ENCODE measurements at regions not wholly inside any gene's neighbourhood (a gene's known extent, or its start where the extent isn't known, plus 50 kb on each side); places are given as distances from the start of the nearest gene placed in this dataset.
"Not testable (repeated sequence)": the region's sequence is repeated elsewhere in the genome, so short reads cannot be mapped to it uniquely, and the experiment has no call there.

GRCh38 chr2:192542148-192543066, 347.7 kb upstream of the TMEFF2 start:
- H3K9me3 ChIP-seq (ENCODE audit: control insufficient read depth in 2 of 2, insufficient read depth in 1 of 2, low read length in 1 of 2); H3K27me3 ChIP-seq (ENCODE audit: control insufficient read depth in 2 of 2, insufficient read depth in 1 of 2, low read length in 1 of 2); H3K27ac ChIP-seq (ENCODE audit: low read depth in 1 of 2, low read length in 1 of 2); H3K4me3 ChIP-seq (ENCODE audit: low read length in 2 of 2); H3K36me3 ChIP-seq (ENCODE audit: control insufficient read depth in 2 of 2, insufficient read depth in 2 of 2, low read length in 1 of 2); H3K4me1 ChIP-seq (ENCODE audit: control insufficient read depth in 2 of 2, insufficient read depth in 2 of 2, low read length in 2 of 2); DNase-seq (ENCODE audit: low read depth in 6 of 9, low spot score in 9 of 9): not testable (repeated sequence)
- 89% methylated on average over 14 of the region's 14 CpGs for WGBS

GRCh38 chr2:192539306-192539705, 344.6 kb upstream of the TMEFF2 start:
- Histone ChIP-seq H3K27me3 (ENCODE audit: control insufficient read depth in 2 of 2, insufficient read depth in 1 of 2, low read length in 1 of 2) (no peaks in the 10 kb centered on the region), H3K4me1 (ENCODE audit: control insufficient read depth in 2 of 2, insufficient read depth in 2 of 2, low read length in 2 of 2) (no peaks in the 10 kb centered on the region), H3K36me3 (ENCODE audit: control insufficient read depth in 2 of 2, insufficient read depth in 2 of 2, low read length in 1 of 2) (no peaks in the 10 kb centered on the region), H3K4me3 (ENCODE audit: low read length in 2 of 2) (no peak overlapping the region), H3K27ac (ENCODE audit: low read depth in 1 of 2, low read length in 1 of 2) (no peak overlapping the region), H3K9me3 (ENCODE audit: control insufficient read depth in 2 of 2, insufficient read depth in 1 of 2, low read length in 1 of 2) (no peaks in the 10 kb centered on the region)
- DNase-seq (ENCODE audit: low read depth in 6 of 9, low spot score in 9 of 9), result no peak
- WGBS, result 94% methylated on average over 5 of the region's 5 CpGs

- no peak for DNase-seq (ENCODE audit: low read depth in 6 of 9, low spot score in 9 of 9)
- H3K27ac ChIP-seq (ENCODE audit: low read depth in 1 of 2, low read length in 1 of 2), result no peak overlapping the region
- H3K27me3 ChIP-seq (ENCODE audit: control insufficient read depth in 2 of 2, insufficient read depth in 1 of 2, low read length in 1 of 2), result no peaks in the 10 kb centered on the region
- 83% methylated on average over 2 of the region's 2 CpGs for WGBS
- H3K36me3 ChIP-seq (ENCODE audit: control insufficient read depth in 2 of 2, insufficient read depth in 2 of 2, low read length in 1 of 2), result no peaks in the 10 kb centered on the region
- H3K9me3 ChIP-seq (ENCODE audit: control insufficient read depth in 2 of 2, insufficient read depth in 1 of 2, low read length in 1 of 2), result no peaks in the 10 kb centered on the region
- H3K4me1 ChIP-seq (ENCODE audit: control insufficient read depth in 2 of 2, insufficient read depth in 2 of 2, low read length in 2 of 2), result no peaks in the 10 kb centered on the region
- no peak overlapping the region for H3K4me3 ChIP-seq (ENCODE audit: low read length in 2 of 2)
Observed at GRCh38 chr2:192536922-192537624, 342.3 kb upstream of the TMEFF2 start.

DNA sequence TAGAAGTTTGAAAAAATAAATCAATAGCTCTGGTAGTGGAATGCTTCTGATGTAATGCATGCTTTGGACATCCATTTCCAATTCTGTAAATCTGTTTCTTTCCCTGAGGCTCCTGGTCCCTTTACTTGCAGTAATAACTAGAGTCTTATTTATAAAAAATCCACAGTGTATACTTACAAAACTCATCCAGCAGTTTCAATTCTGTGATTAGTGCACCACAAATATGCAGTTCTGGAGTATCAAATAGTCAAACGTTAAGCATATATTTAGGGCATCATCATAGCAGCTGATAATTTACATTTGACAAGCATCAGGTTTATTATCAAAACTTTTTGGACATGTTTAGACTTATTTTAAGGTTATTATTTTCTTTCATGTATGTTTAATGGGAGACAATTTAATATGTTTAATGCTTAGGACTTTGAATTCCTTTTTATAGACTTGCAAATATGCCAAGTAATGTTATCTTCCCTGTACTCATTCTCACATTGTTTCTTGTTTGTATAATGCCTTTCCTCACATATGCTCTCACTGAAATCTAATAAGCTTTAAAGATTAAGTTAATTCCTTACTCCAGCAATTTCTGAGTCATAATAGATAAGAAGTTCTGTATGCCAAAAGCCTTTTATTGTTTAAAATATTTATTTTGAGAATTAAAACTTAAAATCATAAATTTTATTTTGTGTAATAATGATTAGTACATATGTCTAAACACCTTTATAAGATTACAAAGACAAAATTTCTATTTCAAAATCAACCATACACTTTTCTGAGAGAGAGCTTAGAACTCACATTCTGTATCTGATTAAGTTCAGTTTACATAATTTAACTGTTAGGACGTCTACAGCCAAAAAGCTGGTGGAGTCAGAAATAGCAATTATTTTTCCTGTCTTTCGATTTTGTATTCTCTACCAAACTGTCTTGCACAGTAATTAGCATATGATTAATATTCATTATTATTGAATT, 341.5 kb upstream of the TMEFF2 start:
- Histone ChIP-seq H3K27me3 (ENCODE audit: control insufficient read depth in 2 of 2, insufficient read depth in 1 of 2, low read length in 1 of 2) (no peaks in the 10 kb centered on the region), H3K4me3 (ENCODE audit: low read length in 2 of 2) (no peak overlapping the region), H3K36me3 (ENCODE audit: control insufficient read depth in 2 of 2, insufficient read depth in 2 of 2, low read length in 1 of 2) (no peaks in the 10 kb centered on the region), H3K4me1 (ENCODE audit: control insufficient read depth in 2 of 2, insufficient read depth in 2 of 2, low read length in 2 of 2) (no peaks in the 10 kb centered on the region), H3K9me3 (ENCODE audit: control insufficient read depth in 2 of 2, insufficient read depth in 1 of 2, low read length in 1 of 2) (no peaks in the 10 kb centered on the region), H3K27ac (ENCODE audit: low read depth in 1 of 2, low read length in 1 of 2) (no peak overlapping the region)
- no peak for DNase-seq (ENCODE audit: low read depth in 6 of 9, low spot score in 9 of 9)
- 91% methylated on average over 3 of the region's 3 CpGs for WGBS

- DNase-seq (ENCODE audit: low read depth in 6 of 9, low spot score in 9 of 9), result no peak
- no peak overlapping the region for H3K27ac ChIP-seq (ENCODE audit: low read depth in 1 of 2, low read length in 1 of 2)
- no peaks in the 10 kb centered on the region for H3K27me3 ChIP-seq (ENCODE audit: control insufficient read depth in 2 of 2, insufficient read depth in 1 of 2, low read length in 1 of 2)
- over 99% methylated on average over 3 of the region's 3 CpGs for WGBS
- H3K4me1 ChIP-seq (ENCODE audit: control insufficient read depth in 2 of 2, insufficient read depth in 2 of 2, low read length in 2 of 2), result no peaks in the 10 kb centered on the region
- no peaks in the 10 kb centered on the region for H3K36me3 ChIP-seq (ENCODE audit: control insufficient read depth in 2 of 2, insufficient read depth in 2 of 2, low read length in 1 of 2)
- no peaks in the 10 kb centered on the region for H3K9me3 ChIP-seq (ENCODE audit: control insufficient read depth in 2 of 2, insufficient read depth in 1 of 2, low read length in 1 of 2)
- H3K4me3 ChIP-seq (ENCODE audit: low read length in 2 of 2), result no peak overlapping the region
Observed at GRCh38 chr2:192534072-192534471, 339.3 kb upstream of the TMEFF2 start.

- H3K27ac ChIP-seq (ENCODE audit: low read depth in 1 of 2, low read length in 1 of 2); H3K27me3 ChIP-seq (ENCODE audit: control insufficient read depth in 2 of 2, insufficient read depth in 1 of 2, low read length in 1 of 2); H3K4me1 ChIP-seq (ENCODE audit: control insufficient read depth in 2 of 2, insufficient read depth in 2 of 2, low read length in 2 of 2); H3K36me3 ChIP-seq (ENCODE audit: control insufficient read depth in 2 of 2, insufficient read depth in 2 of 2, low read length in 1 of 2); DNase-seq (ENCODE audit: low read depth in 6 of 9, low spot score in 9 of 9); H3K4me3 ChIP-seq (ENCODE audit: low read length in 2 of 2): not testable (repeated sequence)
- H3K9me3 ChIP-seq (ENCODE audit: control insufficient read depth in 2 of 2, insufficient read depth in 1 of 2, low read length in 1 of 2), result peaks cover 0 to 13% of the 10 kb centered on the region in 2 donors
- 94% methylated on average over 10 of the region's 10 CpGs for WGBS
Observed at GRCh38 chr2:192524642-192525251, 330.0 kb upstream of the TMEFF2 start.

- not testable (repeated sequence) for H3K4me1 ChIP-seq (ENCODE audit: control insufficient read depth in 2 of 2, insufficient read depth in 2 of 2, low read length in 2 of 2); DNase-seq (ENCODE audit: low read depth in 6 of 9, low spot score in 9 of 9); H3K4me3 ChIP-seq (ENCODE audit: low read length in 2 of 2); H3K27ac ChIP-seq (ENCODE audit: low read depth in 1 of 2, low read length in 1 of 2); H3K36me3 ChIP-seq (ENCODE audit: control insufficient read depth in 2 of 2, insufficient read depth in 2 of 2, low read length in 1 of 2); H3K27me3 ChIP-seq (ENCODE audit: control insufficient read depth in 2 of 2, insufficient read depth in 1 of 2, low read length in 1 of 2)
- 78% methylated on average over 3 of the region's 3 CpGs for WGBS
- H3K9me3 ChIP-seq (ENCODE audit: control insufficient read depth in 2 of 2, insufficient read depth in 1 of 2, low read length in 1 of 2), result peaks cover 0 to 13% of the 10 kb centered on the region in 2 donors
Observed at GRCh38 chr2:192524214-192524613, 329.5 kb upstream of the TMEFF2 start.

GRCh38 chr2:192515937-192516336, 321.2 kb upstream of the TMEFF2 start:
- DNase-seq (ENCODE audit: low read depth in 6 of 9, low spot score in 9 of 9), result no peak
- no peak overlapping the region for H3K27ac ChIP-seq (ENCODE audit: low read depth in 1 of 2, low read length in 1 of 2)
- WGBS, result 95% methylated on average over 3 of the region's 3 CpGs

More at GRCh38 chr2:192515937-192516336, 321.2 kb upstream of the TMEFF2 start:
- Histone ChIP-seq H3K4me3 (ENCODE audit: low read length in 2 of 2) (no peak overlapping the region), H3K4me1 (ENCODE audit: control insufficient read depth in 2 of 2, insufficient read depth in 2 of 2, low read length in 2 of 2) (no peaks in the 10 kb centered on the region), H3K9me3 (ENCODE audit: control insufficient read depth in 2 of 2, insufficient read depth in 1 of 2, low read length in 1 of 2) (no peaks in the 10 kb centered on the region), H3K27me3 (ENCODE audit: control insufficient read depth in 2 of 2, insufficient read depth in 1 of 2, low read length in 1 of 2) (no peaks in the 10 kb centered on the region), H3K36me3 (ENCODE audit: control insufficient read depth in 2 of 2, insufficient read depth in 2 of 2, low read length in 1 of 2) (no peaks in the 10 kb centered on the region)

Data from thymus (tissue), 11 donors.